Smooth muscle cell (in vitro differentiated cells): ENCODE measurements at regions not wholly inside any gene's neighbourhood (a gene's known extent, or its start where the extent isn't known, plus 50 kb on each side); places are given as distances from the start of the nearest gene placed in this dataset.
A peak's percentile ranks its signal among the peaks of the same experiment; 100 is the strongest.

ENCODE experiments used
- DNase-seq: peaks from one replicate; lab custom pipeline; 2025; ENCODE audit not compliant: unreplicated experiment; lab: John Stamatoyannopoulos, UW
- H2AFZ ChIP-seq: fragments of 200-600 bp; sonication (generic); 2 replicates; pipeline ENCODE4 v1.6.0; 2016; ENCODE audit warnings: antibody characterized with exemption, low read depth, mild to moderate bottlenecking
- H3F3A ChIP-seq: fragments of 200-600 bp; sonication (generic); 2 replicates; pipeline ENCODE4 v1.6.0; 2017; ENCODE audit warnings: antibody characterized with exemption, low read depth
- H3K27ac ChIP-seq: fragments of 200-600 bp; sonication (generic); 2 replicates; pipeline ENCODE4 v1.5.1; 2016; ENCODE audit warnings: low read depth, mild to moderate bottlenecking
- H3K27me3 ChIP-seq: fragments of 200-600 bp; sonication (generic); 2 replicates; pipeline ENCODE4 v1.6.1; 2016; ENCODE audit warnings: low read depth, mild to moderate bottlenecking
- H3K36me3 ChIP-seq: fragments of 200-600 bp; sonication (generic); 2 replicates; pipeline ENCODE4 v1.5.1; 2016; ENCODE audit warnings: low read depth
- H3K4me1 ChIP-seq: fragments of 200-600 bp; sonication (generic); 2 replicates; pipeline ENCODE4 v1.5.1; 2016; ENCODE audit warnings: low read depth
- H3K4me2 ChIP-seq: fragments of 200-600 bp; sonication (generic); 2 replicates; pipeline ENCODE4 v1.6.0; 2016; ENCODE audit warnings: mild to moderate bottlenecking
- H3K4me3 ChIP-seq: fragments of 200-600 bp; sonication (generic); 2 replicates; pipeline ENCODE4 v1.5.1; 2016; ENCODE audit warnings: mild to moderate bottlenecking
- H3K79me2 ChIP-seq: fragments of 200-600 bp; sonication (generic); 2 replicates; pipeline ENCODE4 v1.6.0; 2016; ENCODE audit warnings: low read depth, mild to moderate bottlenecking
- H3K9ac ChIP-seq: fragments of 200-600 bp; sonication (generic); 2 replicates; pipeline ENCODE4 v1.6.0; 2016; ENCODE audit warnings: low read depth
- H3K9me3 ChIP-seq: fragments of 200-600 bp; sonication (generic); replicated peaks from 2 replicates; pipeline ENCODE4 v1.5.1; 2016; ENCODE audit warnings: low read depth
- H4K20me1 ChIP-seq: fragments of 200-600 bp; sonication (generic); 2 replicates; pipeline ENCODE4 v1.6.0; 2016; ENCODE audit warnings: low read depth
- WGBS: methylation state at CpG from one replicate; pipeline ENCODE4 v1.1.7; 2016; ENCODE audit warnings: low lambda C conversion rate; 5-methylcytosine and 5-hydroxymethylcytosine counted together
- TF ChIP-seq, protein P1 (sequence below): fragments of 200-600 bp; sonication (generic); IDR thresholded peaks from 2 replicates; pipeline ENCODE4 v1.5.1; 2017; ENCODE audit warnings: borderline replicate concordance, mild to moderate bottlenecking, antibody characterized with exemption; ENCODE audit not compliant: insufficient read depth, poor library complexity, severe bottlenecking

DNA sequence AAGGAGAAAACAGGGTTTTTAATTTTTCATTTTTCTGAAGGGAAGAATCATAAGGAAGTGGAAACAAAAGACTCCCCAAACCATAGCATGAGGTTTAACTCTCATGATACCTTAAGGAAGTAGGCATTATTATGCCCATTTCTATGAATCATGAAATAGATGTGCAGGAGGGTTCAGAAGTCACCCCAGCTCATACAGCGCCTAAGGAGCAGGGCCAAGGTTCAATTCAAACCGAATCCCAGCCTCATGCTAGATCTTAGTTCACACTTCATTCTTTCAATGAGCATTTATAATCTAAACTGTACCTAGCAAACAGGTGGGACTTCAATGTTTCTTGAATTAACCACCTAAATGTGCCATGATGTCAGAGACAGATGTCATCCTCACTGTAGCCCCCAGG is 111.9 kb upstream of the SLC25A33 start:
- Histone ChIP-seq H4K20me1 (no peaks in the 10 kb centered on the region), H3K27ac (no peak overlapping the region), H3F3A (peaks cover 4% of the 10 kb centered on the region), H2AFZ (no peak overlapping the region), H3K79me2 (no peaks in the 10 kb centered on the region), H3K4me2 (no peak overlapping the region), H3K36me3 (no peaks in the 10 kb centered on the region), H3K9ac (no peak overlapping the region), H3K27me3 (no peaks in the 10 kb centered on the region), H3K4me3 (no peak overlapping the region), H3K4me1 (peaks cover 5% of the 10 kb centered on the region), H3K9me3 (no peaks in the 10 kb centered on the region)
- 97% methylated on average over 2 of the region's 2 CpGs for WGBS
- TF ChIP-seq, protein P1, sequence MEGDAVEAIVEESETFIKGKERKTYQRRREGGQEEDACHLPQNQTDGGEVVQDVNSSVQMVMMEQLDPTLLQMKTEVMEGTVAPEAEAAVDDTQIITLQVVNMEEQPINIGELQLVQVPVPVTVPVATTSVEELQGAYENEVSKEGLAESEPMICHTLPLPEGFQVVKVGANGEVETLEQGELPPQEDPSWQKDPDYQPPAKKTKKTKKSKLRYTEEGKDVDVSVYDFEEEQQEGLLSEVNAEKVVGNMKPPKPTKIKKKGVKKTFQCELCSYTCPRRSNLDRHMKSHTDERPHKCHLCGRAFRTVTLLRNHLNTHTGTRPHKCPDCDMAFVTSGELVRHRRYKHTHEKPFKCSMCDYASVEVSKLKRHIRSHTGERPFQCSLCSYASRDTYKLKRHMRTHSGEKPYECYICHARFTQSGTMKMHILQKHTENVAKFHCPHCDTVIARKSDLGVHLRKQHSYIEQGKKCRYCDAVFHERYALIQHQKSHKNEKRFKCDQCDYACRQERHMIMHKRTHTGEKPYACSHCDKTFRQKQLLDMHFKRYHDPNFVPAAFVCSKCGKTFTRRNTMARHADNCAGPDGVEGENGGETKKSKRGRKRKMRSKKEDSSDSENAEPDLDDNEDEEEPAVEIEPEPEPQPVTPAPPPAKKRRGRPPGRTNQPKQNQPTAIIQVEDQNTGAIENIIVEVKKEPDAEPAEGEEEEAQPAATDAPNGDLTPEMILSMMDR: no peak
- no peak for DNase-seq

DNA sequence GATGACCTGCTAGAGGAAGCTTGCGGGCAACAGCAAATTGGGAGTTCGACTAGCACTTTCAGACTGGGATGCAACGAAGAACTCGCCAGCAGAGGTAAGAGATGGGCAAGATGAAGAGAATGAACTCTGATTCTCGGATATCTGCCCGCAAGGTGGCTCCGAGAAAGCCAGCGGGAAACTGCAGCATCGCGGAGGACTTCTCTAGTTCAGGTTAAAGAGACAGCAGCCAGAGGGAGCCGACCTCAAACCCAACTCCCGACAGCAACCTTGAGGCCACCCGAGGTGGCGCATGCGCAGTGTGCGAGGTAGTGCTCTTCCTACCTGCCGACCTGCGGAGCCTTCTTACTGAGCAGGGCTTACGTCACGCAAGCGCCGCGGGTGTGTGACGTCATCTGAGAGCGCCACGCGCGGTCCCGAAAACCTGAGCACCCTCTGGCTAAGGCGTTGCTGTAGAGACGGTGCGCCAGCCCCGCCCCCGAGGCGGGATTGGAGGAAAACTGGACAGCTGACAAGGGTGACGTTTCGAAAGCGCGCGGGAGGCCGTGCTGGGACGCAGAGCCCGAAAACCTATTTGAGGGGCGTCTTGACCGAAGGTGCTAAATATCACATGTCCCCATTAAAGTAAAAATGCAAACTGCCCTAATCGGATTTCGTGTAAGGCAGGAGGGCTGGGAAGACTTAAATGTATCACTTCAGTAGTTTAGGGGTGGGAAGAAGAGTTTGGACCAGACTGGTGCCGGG is 110.5 kb upstream of the SLC25A33 start:
- no peaks in the 10 kb centered on the region for H3K36me3 ChIP-seq
- DNase-seq: peak; percentile 95
- TF ChIP-seq, protein P1: no peak
- peak overlapping the region; percentile 89 for H2AFZ ChIP-seq
- no peaks in the 10 kb centered on the region for H4K20me1 ChIP-seq
- H3K27me3 ChIP-seq: no peaks in the 10 kb centered on the region
- peak overlapping the region; percentile 50 for H3K4me3 ChIP-seq
- no peaks in the 10 kb centered on the region for H3K9me3 ChIP-seq
- 5% methylated on average over 48 of the region's 48 CpGs for WGBS
- H3K27ac ChIP-seq: peak overlapping the region; percentile 69
- peak overlapping the region; percentile 82 for H3K4me2 ChIP-seq
- peaks cover 4% of the 10 kb centered on the region for H3F3A ChIP-seq
- H3K4me1 ChIP-seq: peaks cover 5% of the 10 kb centered on the region
- peak overlapping the region; percentile 87 for H3K9ac ChIP-seq
- no peaks in the 10 kb centered on the region for H3K79me2 ChIP-seq

- peak overlapping the region; percentile 82 for H3K4me2 ChIP-seq
- peaks cover 4% of the 10 kb centered on the region for H3F3A ChIP-seq
- TF ChIP-seq, protein P1: no peak
- H3K4me1 ChIP-seq: peaks cover 5% of the 10 kb centered on the region
- WGBS: 60% methylated on average over 6 of the region's 6 CpGs
- H3K79me2 ChIP-seq: no peaks in the 10 kb centered on the region
- no peaks in the 10 kb centered on the region for H3K9me3 ChIP-seq
- H3K27me3 ChIP-seq: no peaks in the 10 kb centered on the region
- DNase-seq: no peak
- peak overlapping the region; percentile 89 for H2AFZ ChIP-seq
- H3K4me3 ChIP-seq: peak overlapping the region; percentile 50
- H4K20me1 ChIP-seq: no peaks in the 10 kb centered on the region
- H3K27ac ChIP-seq: peak overlapping the region; percentile 69
- H3K9ac ChIP-seq: peak overlapping the region; percentile 87
- H3K36me3 ChIP-seq: no peaks in the 10 kb centered on the region
These were observed 109.9 kb upstream of the SLC25A33 start for GRCh38 chr1:9429342-9429711.
